ENCODE measurements at regions not wholly inside any gene's neighbourhood (a gene's known extent, or its start where the extent isn't known, plus 50 kb on each side); places are given as distances from the start of the nearest gene placed in this dataset.
A peak's percentile ranks its signal among the peaks of the same experiment; 100 is the strongest.

DNA sequence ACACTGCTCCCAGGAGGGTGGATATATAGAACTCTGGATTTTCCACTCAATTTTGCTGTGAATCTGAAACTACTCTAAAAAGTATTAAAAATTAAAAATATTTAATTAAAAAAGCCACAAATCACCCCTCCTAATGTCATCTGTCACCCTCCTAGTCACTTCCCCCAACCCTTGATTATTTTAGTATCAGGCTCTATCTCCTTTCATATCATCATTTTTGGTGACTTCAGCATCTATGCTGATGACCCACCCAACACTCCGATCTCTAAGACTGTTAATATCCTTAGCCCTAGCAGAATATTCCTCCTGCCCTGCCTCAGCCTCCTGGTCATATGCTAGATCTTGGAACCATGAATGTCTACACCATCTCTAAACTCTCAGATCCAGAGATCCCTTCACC lies 128.3 kb upstream of the SLC1A4 start:
- TF ChIP-seq, protein P1, sequence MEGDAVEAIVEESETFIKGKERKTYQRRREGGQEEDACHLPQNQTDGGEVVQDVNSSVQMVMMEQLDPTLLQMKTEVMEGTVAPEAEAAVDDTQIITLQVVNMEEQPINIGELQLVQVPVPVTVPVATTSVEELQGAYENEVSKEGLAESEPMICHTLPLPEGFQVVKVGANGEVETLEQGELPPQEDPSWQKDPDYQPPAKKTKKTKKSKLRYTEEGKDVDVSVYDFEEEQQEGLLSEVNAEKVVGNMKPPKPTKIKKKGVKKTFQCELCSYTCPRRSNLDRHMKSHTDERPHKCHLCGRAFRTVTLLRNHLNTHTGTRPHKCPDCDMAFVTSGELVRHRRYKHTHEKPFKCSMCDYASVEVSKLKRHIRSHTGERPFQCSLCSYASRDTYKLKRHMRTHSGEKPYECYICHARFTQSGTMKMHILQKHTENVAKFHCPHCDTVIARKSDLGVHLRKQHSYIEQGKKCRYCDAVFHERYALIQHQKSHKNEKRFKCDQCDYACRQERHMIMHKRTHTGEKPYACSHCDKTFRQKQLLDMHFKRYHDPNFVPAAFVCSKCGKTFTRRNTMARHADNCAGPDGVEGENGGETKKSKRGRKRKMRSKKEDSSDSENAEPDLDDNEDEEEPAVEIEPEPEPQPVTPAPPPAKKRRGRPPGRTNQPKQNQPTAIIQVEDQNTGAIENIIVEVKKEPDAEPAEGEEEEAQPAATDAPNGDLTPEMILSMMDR (IDR thresholded peaks at IDR 0.05; ENCODE audit: low read depth, low read length, missing control alignments) = no peak
- no peak overlapping the region for H3K4me3 ChIP-seq (replicated peaks; ENCODE audit: low read depth, low read length)
- no peak for DNase-seq (ENCODE audit: extremely low read depth, low read depth)

DNA sequence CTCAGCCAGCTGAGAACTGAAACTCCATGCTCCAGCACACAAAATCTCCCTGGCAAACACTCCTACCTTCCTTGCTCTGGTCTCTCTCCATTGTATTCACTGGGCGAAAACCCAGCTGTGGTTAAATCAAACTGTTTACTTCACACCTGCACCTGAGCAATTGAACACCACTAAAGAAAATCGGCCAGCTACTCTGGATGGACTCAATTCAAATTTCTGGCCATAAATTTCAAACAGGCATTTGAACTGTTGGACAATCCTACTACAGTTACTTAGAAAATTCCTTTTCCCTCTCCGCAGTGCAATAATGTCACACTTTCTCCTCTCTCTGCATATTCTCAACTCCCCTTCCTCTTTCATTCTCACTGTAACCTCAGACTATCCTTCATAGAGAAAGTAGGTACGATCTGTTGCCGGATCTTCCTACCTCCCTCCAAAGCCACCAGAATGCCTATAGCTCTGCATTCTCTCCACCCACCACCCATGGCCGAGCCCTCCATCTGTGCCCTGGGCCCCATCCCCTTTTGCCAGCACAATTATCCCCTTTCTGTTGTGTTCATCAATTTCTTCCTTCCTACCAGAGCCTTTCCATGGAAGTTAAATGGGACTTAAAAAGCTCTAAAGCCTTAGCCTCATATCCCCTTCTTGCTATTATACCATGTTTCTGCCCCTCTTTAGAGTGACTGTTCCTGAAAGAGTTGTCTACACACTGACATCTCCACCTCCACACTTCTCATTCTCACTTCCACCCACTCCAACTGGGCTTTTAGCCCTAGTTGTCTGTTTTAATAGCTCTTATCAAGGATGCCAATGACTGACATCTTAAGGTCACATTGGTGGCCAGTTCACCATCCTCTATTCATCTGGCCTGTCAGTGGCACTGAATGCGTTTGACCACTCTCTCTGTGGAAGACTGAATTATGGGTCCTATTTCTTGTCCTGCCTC lies 127.5 kb upstream of the SLC1A4 start:
- no peak overlapping the region for H3K4me3 ChIP-seq (replicated peaks; ENCODE audit: low read depth, low read length)
- no peak for DNase-seq (ENCODE audit: extremely low read depth, low read depth)
- TF ChIP-seq, protein P1 (IDR thresholded peaks at IDR 0.05; ENCODE audit: low read depth, low read length, missing control alignments) = no peak

DNA sequence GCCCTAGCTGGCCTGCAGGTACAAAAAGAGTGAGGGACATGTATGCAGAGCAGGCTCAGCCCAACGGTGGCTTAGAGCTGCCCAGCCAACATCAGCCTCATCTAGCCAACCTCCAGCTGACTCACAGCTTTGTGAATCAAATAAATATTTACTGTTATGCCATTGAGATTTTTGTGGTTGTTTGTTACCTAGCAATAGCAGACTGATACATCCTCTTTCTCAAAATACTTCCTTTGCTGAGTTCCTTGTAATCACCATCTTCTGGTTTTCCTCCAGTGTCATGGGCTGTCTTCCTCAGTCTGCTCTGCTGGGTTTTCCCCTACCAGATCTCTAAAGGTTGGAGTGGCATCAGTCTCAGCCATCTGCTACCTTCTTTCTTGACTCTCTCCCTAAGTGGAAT lies 126.6 kb upstream of the SLC1A4 start:
- DNase-seq (ENCODE audit: extremely low read depth, low read depth) = no peak
- TF ChIP-seq, protein P1 (IDR thresholded peaks at IDR 0.05; ENCODE audit: low read depth, low read length, missing control alignments) = no peak
- H3K4me3 ChIP-seq (replicated peaks; ENCODE audit: low read depth, low read length) = no peak overlapping the region

GRCh38 chr2:64863097-64863820 lies 125.9 kb upstream of the SLC1A4 start:
- TF ChIP-seq, protein P1 (IDR thresholded peaks at IDR 0.05; ENCODE audit: low read depth, low read length, missing control alignments) = no peak
- DNase-seq (ENCODE audit: extremely low read depth, low read depth) = no peak
- no peak overlapping the region for H3K4me3 ChIP-seq (replicated peaks; ENCODE audit: low read depth, low read length)

DNA sequence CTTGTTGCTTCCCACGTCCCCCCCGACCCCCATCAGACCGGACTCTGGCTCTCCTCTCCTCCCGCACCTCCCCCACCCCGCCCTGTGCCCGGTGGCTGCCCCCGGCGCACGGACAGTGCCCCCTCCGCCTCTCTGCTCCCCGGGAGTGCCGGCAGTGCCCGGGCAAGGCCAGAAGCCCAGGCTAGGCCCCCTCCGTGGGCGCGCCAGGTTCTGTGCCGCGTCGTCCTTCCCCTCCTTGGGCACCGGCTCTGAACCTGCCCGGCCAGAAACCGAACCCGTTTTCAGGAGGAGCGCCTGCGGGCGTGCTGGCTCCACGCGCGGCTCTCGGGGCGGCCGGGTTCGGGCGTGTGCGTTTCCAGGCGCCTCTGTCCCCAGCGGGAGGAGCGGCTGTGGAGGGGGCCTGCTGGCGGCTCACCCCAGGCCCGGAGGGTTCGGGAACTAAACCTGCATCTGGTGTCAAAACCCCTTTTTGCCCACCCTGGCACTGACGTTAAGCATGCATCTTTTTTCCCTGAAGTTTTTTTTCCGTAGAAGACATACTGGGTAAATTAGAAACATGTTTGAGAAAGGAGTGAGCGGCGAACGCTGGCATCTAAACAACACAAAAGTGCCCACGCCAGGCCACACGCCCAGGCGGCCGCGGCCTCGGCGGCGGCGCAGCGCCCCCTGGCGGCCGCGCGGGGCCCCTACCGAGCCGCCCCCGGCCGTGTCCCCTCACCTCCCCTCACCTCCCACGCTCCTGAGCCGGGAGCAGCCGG lies 123.9 kb upstream of the SLC1A4 start:
- H3K4me3 ChIP-seq (replicated peaks; ENCODE audit: low read depth, low read length) = peak overlapping the region; percentile 47
- TF ChIP-seq, protein P1 (IDR thresholded peaks at IDR 0.05; ENCODE audit: low read depth, low read length, missing control alignments) = peak; percentile 52
- no peak for DNase-seq (ENCODE audit: extremely low read depth, low read depth)

GRCh38 chr2:64865831-64866345 lies 123.3 kb upstream of the SLC1A4 start:
- DNase-seq (ENCODE audit: extremely low read depth, low read depth) = no peak
- H3K4me3 ChIP-seq (replicated peaks; ENCODE audit: low read depth, low read length) = no peak overlapping the region
- TF ChIP-seq, protein P1 (IDR thresholded peaks at IDR 0.05; ENCODE audit: low read depth, low read length, missing control alignments) = no peak

All from HFF-Myc (cell line).